Suprapubic skin (tissue), 4 donors: ENCODE measurements at regions not wholly inside any gene's neighbourhood (a gene's known extent, or its start where the extent isn't known, plus 50 kb on each side); places are given as distances from the start of the nearest gene placed in this dataset.

Source experiments
- DNase-seq, 2 donors: peaks; one replicate each; pipeline ENCODE4 v3.0.0-alpha.2; 2019; ENCODE audit warnings: low spot score in 2 of 2
- H3K27ac ChIP-seq: fragments of 200-600 bp; sonication (generic); one replicate; pipeline ENCODE4 v1.5.1; 2019
- H3K27me3 ChIP-seq: fragments of 200-600 bp; sonication (generic); one replicate; pipeline ENCODE4 v1.5.1; 2019
- H3K36me3 ChIP-seq: fragments of 200-600 bp; sonication (generic); one replicate; pipeline ENCODE4 v1.5.1; 2019
- H3K4me1 ChIP-seq: fragments of 200-600 bp; sonication (generic); one replicate; pipeline ENCODE4 v1.5.1; 2019
- H3K4me3 ChIP-seq: fragments of 200-600 bp; sonication (generic); one replicate; pipeline ENCODE4 v1.5.1; 2019; ENCODE audit warnings: mild to moderate bottlenecking
- H3K9me3 ChIP-seq: fragments of 200-600 bp; sonication (generic); one replicate; pipeline ENCODE4 v1.5.1; 2019
- CTCF ChIP-seq, 2 donors: fragments of 200-600 bp in 1 of 2; fragments of 450-650 bp in 1 of 2; sonication (generic) in 1 of 2; IDR thresholded peaks; one replicate each; pipeline ENCODE4 v1.5.1; 2016 to 2019; ENCODE audit warnings: antibody characterized with exemption in 2 of 2, mild to moderate bottlenecking in 1 of 2, moderate library complexity in 1 of 2
- EP300 ChIP-seq: sonication (generic); formaldehyde crosslinking; IDR thresholded peaks from one replicate; pipeline ENCODE4 v1.6.1; 2017; ENCODE audit warnings: antibody characterized with exemption
- POLR2A ChIP-seq, 2 donors: fragments of 450-650 bp; IDR thresholded peaks; one replicate each; pipeline ENCODE4 v1.6.1; 2017; ENCODE audit warnings: antibody characterized with exemption in 2 of 2, mild to moderate bottlenecking in 2 of 2, moderate library complexity in 2 of 2
- POLR2AphosphoS5 ChIP-seq, 3 donors: sonication (generic); formaldehyde crosslinking; IDR thresholded peaks; one replicate each; pipeline ENCODE4 v1.6.1; 2017; ENCODE audit warnings: antibody characterized with exemption in 3 of 3
- WGBS: methylation state at CpG from one replicate; pipeline ENCODE4 v1.1.5; 2018; 5-methylcytosine and 5-hydroxymethylcytosine counted together

GRCh38 chr14:26939755-26940154, 341.9 kb upstream of the NOVA1 start:
- H3K27me3 ChIP-seq: no peaks in the 10 kb centered on the region
- H3K4me3 ChIP-seq: no peak overlapping the region
- H3K27ac ChIP-seq: no peak overlapping the region
- TF ChIP-seq POLR2AphosphoS5 (IDR thresholded peaks at IDR 0.05): no peak
- no peak for TF ChIP-seq EP300
- TF ChIP-seq CTCF (IDR thresholded peaks at IDR 0.05): no peak
- no peak for TF ChIP-seq POLR2A (IDR thresholded peaks at IDR 0.05)
- 83% methylated on average over 2 of the region's 2 CpGs for WGBS
- no peaks in the 10 kb centered on the region for H3K36me3 ChIP-seq
- no peaks in the 10 kb centered on the region for H3K4me1 ChIP-seq
- H3K9me3 ChIP-seq: no peaks in the 10 kb centered on the region
- DNase-seq: no peak

- no peak overlapping the region for H3K4me3 ChIP-seq
- no peak for DNase-seq
- H3K9me3 ChIP-seq: no peaks in the 10 kb centered on the region
- H3K27ac ChIP-seq: no peak overlapping the region
- TF ChIP-seq POLR2A (IDR thresholded peaks at IDR 0.05) (no peak), POLR2AphosphoS5 (IDR thresholded peaks at IDR 0.05) (no peak), EP300 (no peak), CTCF (IDR thresholded peaks at IDR 0.05) (no peak)
- WGBS: 91% methylated on average over 2 of the region's 2 CpGs
- H3K4me1 ChIP-seq: no peaks in the 10 kb centered on the region
- no peaks in the 10 kb centered on the region for H3K27me3 ChIP-seq
- H3K36me3 ChIP-seq: no peaks in the 10 kb centered on the region
Measured at GRCh38 chr14:26941521-26941920, 343.7 kb upstream of the NOVA1 start.

- no peak for DNase-seq
- 84% methylated on average over 1 of the region's 1 CpG for whole genome bisulfite sequencing
- Histone ChIP-seq H3K27me3 (no peaks in the 10 kb centered on the region), H3K36me3 (no peaks in the 10 kb centered on the region), H3K27ac (no peak overlapping the region), H3K4me3 (no peak overlapping the region), H3K4me1 (no peaks in the 10 kb centered on the region), H3K9me3 (no peaks in the 10 kb centered on the region)
- no peak for TF ChIP-seq CTCF (IDR thresholded peaks at IDR 0.05)
- TF ChIP-seq EP300: no peak
- no peak for TF ChIP-seq POLR2A (IDR thresholded peaks at IDR 0.05)
- no peak for TF ChIP-seq POLR2AphosphoS5 (IDR thresholded peaks at IDR 0.05)
Measured at GRCh38 chr14:26947265-26947664, 349.4 kb upstream of the NOVA1 start.

GRCh38 chr14:26959437-26959836, 361.6 kb upstream of the NOVA1 start:
- no peaks in the 10 kb centered on the region for H3K36me3 ChIP-seq
- no peaks in the 10 kb centered on the region for H3K27me3 ChIP-seq
- 78% methylated on average over 2 of the region's 2 CpGs for WGBS
- no peaks in the 10 kb centered on the region for H3K4me1 ChIP-seq
- DNase-seq: no peak
- H3K27ac ChIP-seq: no peak overlapping the region
- H3K4me3 ChIP-seq: no peak overlapping the region
- no peak for TF ChIP-seq POLR2A (IDR thresholded peaks at IDR 0.05)
- no peaks in the 10 kb centered on the region for H3K9me3 ChIP-seq

GRCh38 chr14:26959972-26960660, 362.3 kb upstream of the NOVA1 start:
- Histone ChIP-seq H3K4me1 (no peaks in the 10 kb centered on the region), H3K36me3 (no peaks in the 10 kb centered on the region), H3K9me3 (no peaks in the 10 kb centered on the region), H3K27ac (no peak overlapping the region), H3K27me3 (no peaks in the 10 kb centered on the region), H3K4me3 (no peak overlapping the region)
- DNase-seq: no peak
- 35% methylated on average over 10 of the region's 10 CpGs for WGBS
- no peak for TF ChIP-seq POLR2A (IDR thresholded peaks at IDR 0.05)
- no peak for TF ChIP-seq EP300
- TF ChIP-seq POLR2AphosphoS5 (IDR thresholded peaks at IDR 0.05): no peak
- TF ChIP-seq CTCF (IDR thresholded peaks at IDR 0.05): no peak

- WGBS: 32% methylated on average over 4 of the region's 4 CpGs
- H3K36me3 ChIP-seq: no peaks in the 10 kb centered on the region
- H3K4me3 ChIP-seq: no peak overlapping the region
- no peaks in the 10 kb centered on the region for H3K9me3 ChIP-seq
- no peaks in the 10 kb centered on the region for H3K27me3 ChIP-seq
- TF ChIP-seq CTCF (IDR thresholded peaks at IDR 0.05) (no peak), POLR2AphosphoS5 (IDR thresholded peaks at IDR 0.05) (peak; percentile 14 to 73 (median 67))
- H3K4me1 ChIP-seq: no peaks in the 10 kb centered on the region
- peak in 1 of 2 donors; percentile 65 for DNase-seq
- peak overlapping the region; percentile 70 for H3K27ac ChIP-seq
Measured at GRCh38 chr14:26963711-26964110, 365.9 kb upstream of the NOVA1 start.
